Stimulated activated effector memory CD8-positive, alpha-beta T cell treated with anti-CD3 and anti-CD28 coated beads, Interleukin-12 subunit alpha, Interleukin-12 subunit beta, amount 100 ng/mL, for 72 hours (primary cell): ENCODE measurements at regions not wholly inside any gene's neighbourhood (a gene's known extent, or its start where the extent isn't known, plus 50 kb on each side); places are given as distances from the start of the nearest gene placed in this dataset.
"Not testable (repeated sequence)": the region's sequence is repeated elsewhere in the genome, so short reads cannot be mapped to it uniquely, and the experiment has no call there.

Experiments
- ATAC-seq: fragments of 150-1000 bp; cut with Tn5 transposase; 2 replicates; pipeline ENCODE4 v1.10.0; 2021
- DNase-seq, 2 donors: peaks; one replicate each; pipeline ENCODE4 v3.0.0; 2021 to 2022; ENCODE audit warnings: low spot score in 2 of 2
- H3K27ac Mint-ChIP-seq: one replicate; pipeline ENCODE4 v1.8.0; 2022; ENCODE audit warnings: mild to moderate bottlenecking, mixed read lengths
- H3K36me3 Mint-ChIP-seq: one replicate; pipeline ENCODE4 v1.8.0; 2022; ENCODE audit warnings: mild to moderate bottlenecking, mixed read lengths
- H3K4me1 Mint-ChIP-seq: one replicate; pipeline ENCODE4 v1.8.0; 2022; ENCODE audit warnings: mixed read lengths
- H3K4me3 Mint-ChIP-seq: one replicate; pipeline ENCODE4 v1.8.0; 2022; ENCODE audit warnings: mild to moderate bottlenecking, mixed read lengths
- H3K9me3 Mint-ChIP-seq: one replicate; pipeline ENCODE4 v1.8.0; 2022; ENCODE audit warnings: mixed read lengths

GRCh38 chr20:47979361-47980095, 194.2 kb upstream of the SULF2 start:
- H3K9me3 Mint-ChIP-seq, H3K4me1 Mint-ChIP-seq, ATAC-seq, H3K36me3 Mint-ChIP-seq, DNase-seq, H3K27ac Mint-ChIP-seq, H3K4me3 Mint-ChIP-seq: not testable (repeated sequence)

- not testable (repeated sequence) for H3K9me3 Mint-ChIP-seq, H3K27ac Mint-ChIP-seq, H3K4me3 Mint-ChIP-seq, DNase-seq, H3K36me3 Mint-ChIP-seq, H3K4me1 Mint-ChIP-seq
- peak; percentile 35 for ATAC-seq
Measured at GRCh38 chr20:47978428-47979120, 193.3 kb upstream of the SULF2 start.

- not testable (repeated sequence) for H3K36me3 Mint-ChIP-seq, ATAC-seq, H3K4me1 Mint-ChIP-seq, H3K4me3 Mint-ChIP-seq, DNase-seq, H3K9me3 Mint-ChIP-seq, H3K27ac Mint-ChIP-seq
Measured at GRCh38 chr20:47977789-47978252, 192.5 kb upstream of the SULF2 start.

- not testable (repeated sequence) for H3K36me3 Mint-ChIP-seq, H3K9me3 Mint-ChIP-seq, ATAC-seq, DNase-seq, H3K27ac Mint-ChIP-seq, H3K4me1 Mint-ChIP-seq, H3K4me3 Mint-ChIP-seq
Measured at GRCh38 chr20:47977017-47977788, 191.9 kb upstream of the SULF2 start.

- H3K27ac Mint-ChIP-seq = no peak overlapping the region
- H3K36me3 Mint-ChIP-seq = no peaks in the 10 kb centered on the region
- ATAC-seq = no peak
- H3K4me1 Mint-ChIP-seq = peaks cover 7% of the 10 kb centered on the region
- DNase-seq = no peak
- H3K9me3 Mint-ChIP-seq = no peaks in the 10 kb centered on the region
- H3K4me3 Mint-ChIP-seq = no peak overlapping the region
Measured at GRCh38 chr20:47974234-47974878, 189.1 kb upstream of the SULF2 start.

GRCh38 chr20:47973519-47974233, 188.4 kb upstream of the SULF2 start:
- Mint-ChIP-seq H3K27ac (no peak overlapping the region), H3K36me3 (no peaks in the 10 kb centered on the region), H3K4me3 (no peak overlapping the region), H3K9me3 (no peaks in the 10 kb centered on the region), H3K4me1 (peaks cover 7% of the 10 kb centered on the region)
- no peak for DNase-seq
- no peak for ATAC-seq

- Mint-ChIP-seq H3K36me3 (no peaks in the 10 kb centered on the region), H3K9me3 (no peaks in the 10 kb centered on the region), H3K4me1 (peaks cover 7% of the 10 kb centered on the region), H3K27ac (no peak overlapping the region), H3K4me3 (no peak overlapping the region)
- DNase-seq (no peak), ATAC-seq (no peak)
Measured at GRCh38 chr20:47972916-47973309, 187.6 kb upstream of the SULF2 start.

GRCh38 chr20:47972297-47972915, 187.1 kb upstream of the SULF2 start:
- DNase-seq, H3K36me3 Mint-ChIP-seq, H3K27ac Mint-ChIP-seq, H3K9me3 Mint-ChIP-seq, H3K4me3 Mint-ChIP-seq, ATAC-seq, H3K4me1 Mint-ChIP-seq: not testable (repeated sequence)

GRCh38 chr20:47971058-47971791, 185.9 kb upstream of the SULF2 start:
- ATAC-seq = no peak
- peaks cover 7% of the 10 kb centered on the region for H3K4me1 Mint-ChIP-seq
- no peaks in the 10 kb centered on the region for H3K36me3 Mint-ChIP-seq
- no peaks in the 10 kb centered on the region for H3K9me3 Mint-ChIP-seq
- no peak overlapping the region for H3K27ac Mint-ChIP-seq
- no peak for DNase-seq
- H3K4me3 Mint-ChIP-seq = no peak overlapping the region

GRCh38 chr20:47970282-47970903, 185.1 kb upstream of the SULF2 start:
- ATAC-seq = no peak
- no peak overlapping the region for H3K4me3 Mint-ChIP-seq
- no peak for DNase-seq
- H3K9me3 Mint-ChIP-seq = no peaks in the 10 kb centered on the region
- no peak overlapping the region for H3K27ac Mint-ChIP-seq
- peaks cover 7% of the 10 kb centered on the region for H3K4me1 Mint-ChIP-seq
- H3K36me3 Mint-ChIP-seq = no peaks in the 10 kb centered on the region

- no peak for DNase-seq
- H3K27ac Mint-ChIP-seq = no peak overlapping the region
- H3K4me3 Mint-ChIP-seq = no peak overlapping the region
- ATAC-seq = no peak
- H3K4me1 Mint-ChIP-seq = peaks cover 7% of the 10 kb centered on the region
- no peaks in the 10 kb centered on the region for H3K9me3 Mint-ChIP-seq
- no peaks in the 10 kb centered on the region for H3K36me3 Mint-ChIP-seq
Measured at GRCh38 chr20:47969426-47969825, 184.1 kb upstream of the SULF2 start.

GRCh38 chr20:47968541-47969310, 183.4 kb upstream of the SULF2 start:
- Mint-ChIP-seq H3K4me1 (peaks cover 7% of the 10 kb centered on the region), H3K9me3 (no peaks in the 10 kb centered on the region), H3K27ac (no peak overlapping the region), H3K36me3 (no peaks in the 10 kb centered on the region), H3K4me3 (no peak overlapping the region)
- ATAC-seq = no peak
- DNase-seq = no peak

GRCh38 chr20:47964149-47964548, 178.9 kb upstream of the SULF2 start:
- Mint-ChIP-seq H3K27ac (no peak overlapping the region), H3K9me3 (no peaks in the 10 kb centered on the region), H3K4me3 (no peak overlapping the region), H3K4me1 (no peaks in the 10 kb centered on the region), H3K36me3 (no peaks in the 10 kb centered on the region)
- ATAC-seq = no peak
- no peak for DNase-seq
